Testis (tissue), 2 donors: ENCODE measurements at regions not wholly inside any gene's neighbourhood (a gene's known extent, or its start where the extent isn't known, plus 50 kb on each side); places are given as distances from the start of the nearest gene placed in this dataset.

Experiments used
- DNase-seq: peaks from one replicate; pipeline ENCODE4 v3.0.0-alpha.2; 2019
- H3K27ac ChIP-seq, 2 donors: fragments of 200-600 bp; sonication (generic); one replicate each; pipeline ENCODE4 v1.5.1; 2019
- H3K27me3 ChIP-seq: fragments of 200-600 bp; sonication (generic); one replicate; pipeline ENCODE4 v1.5.1; 2019
- H3K36me3 ChIP-seq: fragments of 200-600 bp; sonication (generic); one replicate; pipeline ENCODE4 v1.5.1; 2017; ENCODE audit warnings: low read depth; ENCODE audit errors: missing control alignments
- H3K4me1 ChIP-seq: fragments of 200-600 bp; sonication (generic); one replicate; pipeline ENCODE4 v1.5.1; 2019
- H3K4me3 ChIP-seq, 2 donors: fragments of 200-600 bp; sonication (generic); one replicate each; pipeline ENCODE4 v1.5.1; 2017 to 2019
- H3K9me3 ChIP-seq: fragments of 200-600 bp; sonication (generic); one replicate; pipeline ENCODE4 v1.5.1; 2017
- CTCF ChIP-seq, 3 experiments: fragments of 450-650 bp in 2 of 3; fragments of 200-600 bp in 1 of 3; sonication (generic) in 1 of 3; IDR thresholded peaks; one replicate each; pipeline ENCODE4 v1.5.1; 2016 to 2019; ENCODE audit warnings: antibody characterized with exemption in 3 of 3, mild to moderate bottlenecking in 2 of 3, moderate library complexity in 1 of 3
- POLR2A ChIP-seq: fragments of 450-650 bp; IDR thresholded peaks from one replicate; pipeline ENCODE4 v1.6.1; 2017; ENCODE audit warnings: antibody characterized with exemption, mild to moderate bottlenecking, moderate library complexity
- WGBS, 2 donors: methylation state at CpG; one replicate each; pipeline ENCODE4 v1.1.5; 2018; 5-methylcytosine and 5-hydroxymethylcytosine counted together
- intact Hi-C: fragments of 100-400 bp; cut with DNase I; formaldehyde crosslinking; loops from one replicate; pipeline ENCODE4 v1.15.1; 2023; ENCODE audit warnings: low total_unique reads

DNA sequence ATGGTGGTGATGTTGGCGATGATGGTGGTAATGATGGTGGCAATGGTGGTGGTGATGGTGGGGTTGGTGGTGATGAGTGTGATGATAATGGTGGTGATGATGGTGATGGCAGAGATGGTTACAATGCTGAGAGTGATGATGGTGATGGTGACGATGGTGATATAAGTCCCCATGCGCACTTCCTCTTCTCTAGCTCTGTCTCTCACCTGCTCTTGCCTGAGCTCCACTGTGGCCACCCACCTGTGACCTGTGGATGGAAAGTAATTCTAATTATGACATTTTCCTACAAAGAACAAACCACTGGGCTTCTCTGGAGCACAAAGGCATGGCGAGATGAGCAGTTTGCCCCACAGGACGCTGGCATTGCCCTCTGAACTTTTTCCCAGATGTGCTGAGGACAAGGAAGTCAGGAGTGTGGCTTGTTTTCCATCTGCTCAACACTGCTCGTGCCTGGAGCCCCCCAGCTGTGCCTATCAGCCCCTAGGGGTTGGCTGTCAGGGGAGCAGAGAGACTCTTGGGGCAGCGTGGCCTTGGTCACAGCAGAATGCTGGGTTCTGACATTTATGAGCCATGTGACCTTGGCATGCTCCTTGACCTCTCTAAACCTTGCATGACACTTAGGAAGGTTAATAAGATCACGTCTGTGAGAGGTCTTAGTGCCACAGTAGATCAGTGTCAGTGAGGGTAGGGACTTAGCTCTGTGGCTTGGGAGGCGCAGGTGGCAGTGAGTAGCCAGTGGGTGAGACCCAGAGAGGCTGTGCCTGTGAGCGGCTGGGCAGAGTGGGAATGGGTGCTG, 68.4 kb downstream of the RRM2 start:
- TF ChIP-seq CTCF (IDR thresholded peaks at IDR 0.05) (no peak), POLR2A (no peak)
- intact Hi-C loops: no loop called here
- Histone ChIP-seq H3K27me3 (no peaks in the 10 kb centered on the region), H3K4me3 (no peak overlapping the region), H3K4me1 (no peaks in the 10 kb centered on the region), H3K27ac (no peak overlapping the region), H3K36me3 (no peaks in the 10 kb centered on the region), H3K9me3 (no peaks in the 10 kb centered on the region)
- no peak for DNase-seq
- WGBS, 2 donors: 85 to 90% methylated on average over 9 of the region's 10 CpGs

- TF ChIP-seq CTCF (IDR thresholded peaks at IDR 0.05): no peak
- no peak for TF ChIP-seq POLR2A
- Histone ChIP-seq H3K9me3 (no peaks in the 10 kb centered on the region), H3K36me3 (no peaks in the 10 kb centered on the region), H3K4me1 (no peaks in the 10 kb centered on the region), H3K27me3 (no peaks in the 10 kb centered on the region), H3K27ac (no peak overlapping the region), H3K4me3 (no peak overlapping the region)
- intact Hi-C loops: no loop called here
- DNase-seq: no peak
- 81 to 90% methylated on average over 13 to 14 of the region's 14 CpGs for WGBS, 2 donors
Measured at GRCh38 chr2:10191554-10191953, 69.0 kb downstream of the RRM2 start.

DNA sequence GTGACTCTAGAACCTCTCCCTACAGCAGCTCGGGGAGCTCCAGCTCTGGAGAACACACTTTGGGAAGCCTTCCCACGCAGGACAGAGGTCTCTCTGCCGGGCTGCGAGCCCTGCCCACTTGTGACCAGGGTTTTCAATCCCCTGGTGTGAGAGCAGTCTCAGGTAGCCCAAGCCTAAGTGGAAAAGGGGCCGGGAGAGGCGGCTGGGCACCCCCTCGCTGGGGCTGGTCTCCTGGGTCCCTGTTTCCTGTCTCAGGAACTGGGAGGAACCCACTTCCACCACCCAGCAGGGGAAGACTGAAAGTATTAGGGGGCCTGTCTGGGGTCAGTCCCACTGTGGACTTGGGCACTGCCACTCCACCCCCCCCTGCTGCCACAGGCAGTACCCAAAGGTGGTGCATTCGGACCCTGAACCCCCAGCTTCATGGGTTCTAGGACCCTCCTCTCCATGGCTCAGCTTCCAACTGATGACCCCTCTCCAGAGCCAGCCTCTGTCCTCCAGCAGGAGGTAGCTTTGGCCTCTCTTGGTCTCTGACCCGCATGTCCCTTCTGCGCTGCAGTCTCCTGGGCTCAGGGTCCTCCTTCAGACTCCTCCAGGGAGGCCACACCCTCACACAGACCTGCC, 70.0 kb downstream of the RRM2 start:
- intact Hi-C loops: no loop called here
- DNase-seq: no peak
- H3K36me3 ChIP-seq: no peaks in the 10 kb centered on the region
- no peaks in the 10 kb centered on the region for H3K27me3 ChIP-seq
- TF ChIP-seq CTCF (IDR thresholded peaks at IDR 0.05) (no peak), POLR2A (no peak)
- 91 to 100% methylated on average over 3 to 10 of the region's 10 CpGs for whole genome bisulfite sequencing, 2 donors
- H3K4me1 ChIP-seq: no peaks in the 10 kb centered on the region
- no peak overlapping the region for H3K4me3 ChIP-seq
- H3K27ac ChIP-seq: no peak overlapping the region
- H3K9me3 ChIP-seq: no peaks in the 10 kb centered on the region

DNA sequence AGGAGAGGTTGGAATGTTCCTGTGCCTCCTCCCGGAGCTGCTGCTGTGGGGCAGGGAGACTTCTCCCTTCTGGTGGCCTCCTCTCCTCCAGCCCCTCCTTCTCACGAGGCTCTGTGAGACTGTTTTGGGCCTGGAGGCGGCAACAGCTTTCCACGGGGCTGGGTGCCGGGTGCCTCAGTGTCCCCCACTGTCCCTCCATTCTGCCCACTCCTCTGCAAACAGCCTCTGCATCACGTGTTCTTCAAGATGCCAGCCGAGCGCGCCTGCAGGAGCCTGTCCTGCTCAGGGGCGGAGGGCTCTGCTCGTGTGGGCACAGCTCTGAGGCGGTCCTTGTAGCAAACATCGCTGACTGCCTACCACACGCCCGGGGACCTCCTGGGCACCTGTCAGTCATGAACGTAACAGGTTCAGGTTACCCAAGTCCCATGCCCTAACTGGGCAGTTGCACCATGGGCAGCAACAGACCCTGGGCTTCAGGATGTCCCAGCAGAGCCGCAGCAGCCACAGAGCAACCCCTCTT, 70.8 kb downstream of the RRM2 start:
- Histone ChIP-seq H3K27me3 (no peaks in the 10 kb centered on the region), H3K36me3 (no peaks in the 10 kb centered on the region), H3K4me1 (no peaks in the 10 kb centered on the region), H3K4me3 (no peak overlapping the region), H3K9me3 (no peaks in the 10 kb centered on the region), H3K27ac (no peak overlapping the region)
- no peak for TF ChIP-seq CTCF (IDR thresholded peaks at IDR 0.05)
- TF ChIP-seq POLR2A: no peak
- no peak for DNase-seq
- intact Hi-C loops: no loop called here
- 84 to 88% methylated on average over 9 to 17 of the region's 17 CpGs for WGBS, 2 donors
